GM12878 (cell line): ENCODE measurements at regions not wholly inside any gene's neighbourhood (a gene's known extent, or its start where the extent isn't known, plus 50 kb on each side); places are given as distances from the start of the nearest gene placed in this dataset.

Experiments used
- CHD1 ChIP-seq: IDR thresholded peaks from 2 replicates; pipeline ENCODE4 v1.6.1; 2012; ENCODE audit warnings: low read depth, low read length, improper control_type of control experiment
- FOXK2 ChIP-seq: fragments of 450-650 bp; IDR thresholded peaks from 2 replicates; pipeline ENCODE4 v1.6.1; 2017; ENCODE audit warnings: mild to moderate bottlenecking, moderate library complexity
- LARP7 ChIP-seq: fragments of 450-650 bp; IDR thresholded peaks from 2 replicates; pipeline ENCODE4 v1.6.1; 2017; ENCODE audit warnings: mild to moderate bottlenecking
- POLR2A ChIP-seq: IDR thresholded peaks from 2 replicates; pipeline ENCODE4 v1.6.1; 2011; ENCODE audit warnings: low read depth, mild to moderate bottlenecking, low read length
- POLR2AphosphoS5 ChIP-seq: IDR thresholded peaks from 2 replicates; pipeline ENCODE4 v1.6.1; 2011; ENCODE audit warnings: mild to moderate bottlenecking, low read length, inconsistent platforms
- TF ChIP-seq, protein P1 (sequence below), 3 experiments: IDR thresholded peaks in 2 of 3; conservative IDR thresholded peaks in 1 of 3; 2 replicates each; pipeline ENCODE4 v1.5.1; 2011; ENCODE audit warnings: low read depth in 3 of 3, low read length in 3 of 3, mild to moderate bottlenecking in 3 of 3, control low read depth in 2 of 3, moderate library complexity in 2 of 3, inconsistent platforms in 1 of 3, mixed read lengths in 1 of 3; ENCODE audit not compliant: control insufficient read depth in 2 of 3, insufficient read depth in 1 of 3; ENCODE audit errors: extremely low read depth in 1 of 3
- TF ChIP-seq, protein P2 (sequence below): fragments of 450-650 bp; IDR thresholded peaks from 2 replicates; pipeline ENCODE4 v1.6.1; 2014; ENCODE audit warnings: mild to moderate bottlenecking

DNA sequence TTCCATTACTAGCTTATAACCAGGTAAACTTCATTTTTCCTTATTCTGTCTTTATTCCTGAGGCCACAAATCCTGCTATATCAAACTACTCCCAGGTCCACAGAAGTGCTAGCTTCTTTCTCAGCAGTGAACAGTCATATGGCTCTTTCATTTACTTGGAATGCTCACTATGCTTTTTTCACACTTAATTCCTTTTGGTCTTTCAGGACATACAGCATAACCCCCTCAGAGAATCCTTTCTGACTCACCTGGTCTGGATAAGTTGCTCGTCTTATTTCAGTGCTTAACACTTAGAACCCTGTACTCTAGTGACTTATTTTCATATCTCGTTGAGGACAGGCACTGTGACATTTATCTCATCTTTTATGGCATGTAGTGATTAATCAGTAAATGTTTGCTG lies 325.0 kb upstream of the UBE2E3 start:
- TF ChIP-seq POLR2AphosphoS5 (no peak), CHD1 (no peak), POLR2A (no peak), LARP7 (no peak), FOXK2 (no peak)
- TF ChIP-seq, protein P1, sequence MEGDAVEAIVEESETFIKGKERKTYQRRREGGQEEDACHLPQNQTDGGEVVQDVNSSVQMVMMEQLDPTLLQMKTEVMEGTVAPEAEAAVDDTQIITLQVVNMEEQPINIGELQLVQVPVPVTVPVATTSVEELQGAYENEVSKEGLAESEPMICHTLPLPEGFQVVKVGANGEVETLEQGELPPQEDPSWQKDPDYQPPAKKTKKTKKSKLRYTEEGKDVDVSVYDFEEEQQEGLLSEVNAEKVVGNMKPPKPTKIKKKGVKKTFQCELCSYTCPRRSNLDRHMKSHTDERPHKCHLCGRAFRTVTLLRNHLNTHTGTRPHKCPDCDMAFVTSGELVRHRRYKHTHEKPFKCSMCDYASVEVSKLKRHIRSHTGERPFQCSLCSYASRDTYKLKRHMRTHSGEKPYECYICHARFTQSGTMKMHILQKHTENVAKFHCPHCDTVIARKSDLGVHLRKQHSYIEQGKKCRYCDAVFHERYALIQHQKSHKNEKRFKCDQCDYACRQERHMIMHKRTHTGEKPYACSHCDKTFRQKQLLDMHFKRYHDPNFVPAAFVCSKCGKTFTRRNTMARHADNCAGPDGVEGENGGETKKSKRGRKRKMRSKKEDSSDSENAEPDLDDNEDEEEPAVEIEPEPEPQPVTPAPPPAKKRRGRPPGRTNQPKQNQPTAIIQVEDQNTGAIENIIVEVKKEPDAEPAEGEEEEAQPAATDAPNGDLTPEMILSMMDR (IDR thresholded peaks at IDR 0.05 in 2 of 3, conservative IDR thresholded peaks at IDR 0.05 in 1 of 3; ENCODE audit: control insufficient read depth in 2 of 3, extremely low read depth in 1 of 3, insufficient read depth in 1 of 3, low read depth in 3 of 3, low read length in 3 of 3): no peak
- TF ChIP-seq, protein P2, sequence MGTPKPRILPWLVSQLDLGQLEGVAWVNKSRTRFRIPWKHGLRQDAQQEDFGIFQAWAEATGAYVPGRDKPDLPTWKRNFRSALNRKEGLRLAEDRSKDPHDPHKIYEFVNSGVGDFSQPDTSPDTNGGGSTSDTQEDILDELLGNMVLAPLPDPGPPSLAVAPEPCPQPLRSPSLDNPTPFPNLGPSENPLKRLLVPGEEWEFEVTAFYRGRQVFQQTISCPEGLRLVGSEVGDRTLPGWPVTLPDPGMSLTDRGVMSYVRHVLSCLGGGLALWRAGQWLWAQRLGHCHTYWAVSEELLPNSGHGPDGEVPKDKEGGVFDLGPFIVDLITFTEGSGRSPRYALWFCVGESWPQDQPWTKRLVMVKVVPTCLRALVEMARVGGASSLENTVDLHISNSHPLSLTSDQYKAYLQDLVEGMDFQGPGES: no peak
